ENCODE measurements at regions not wholly inside any gene's neighbourhood (a gene's known extent, or its start where the extent isn't known, plus 50 kb on each side); places are given as distances from the start of the nearest gene placed in this dataset.

DNA sequence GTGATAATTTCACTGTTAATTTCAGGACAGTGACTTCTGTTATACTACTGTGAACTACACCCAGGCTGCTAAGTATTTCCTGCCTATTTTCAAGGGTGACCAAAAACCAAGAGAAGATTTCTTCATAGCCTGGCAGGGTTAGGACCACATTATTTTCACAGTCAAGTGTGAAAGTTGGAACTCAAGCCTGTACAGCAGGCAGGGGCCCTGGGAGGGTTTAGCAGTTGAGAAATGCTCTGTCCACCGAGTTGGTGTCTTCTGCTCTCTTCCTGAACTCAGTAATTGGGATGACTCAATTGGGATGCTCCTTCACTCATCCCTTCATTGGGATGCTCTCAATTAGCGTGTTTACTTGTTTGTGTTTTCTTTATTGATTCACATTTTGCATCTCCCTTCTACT, 347.3 kb upstream of the CDH11 start:
- no peak for DNase-seq

DNA sequence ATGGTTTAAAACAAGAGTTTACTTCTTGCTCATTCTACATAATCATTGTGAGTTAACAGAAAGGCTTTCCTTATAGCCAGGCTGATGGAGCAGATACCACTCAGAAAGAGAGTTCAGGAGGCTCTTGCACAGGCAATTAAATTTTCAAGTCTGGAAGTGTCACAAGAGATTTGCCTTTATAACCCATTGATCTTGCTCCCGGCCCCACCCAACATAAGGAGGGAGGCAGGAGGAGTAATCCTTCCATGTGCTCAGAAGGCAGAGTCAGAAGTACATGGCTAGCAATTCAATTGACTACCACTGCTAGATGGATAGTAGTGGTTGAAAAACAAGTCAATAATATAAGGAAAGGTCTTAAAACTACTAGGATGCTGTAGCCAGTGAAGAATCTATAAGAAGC, 346.3 kb upstream of the CDH11 start:
- DNase-seq: no peak

- no peak for DNase-seq
Measured at GRCh38 chr16:65463652-65464260, 341.9 kb upstream of the CDH11 start.

GRCh38 chr16:65457084-65457483, 335.2 kb upstream of the CDH11 start:
- no peak for DNase-seq

- DNase-seq: no peak
Measured at GRCh38 chr16:65455761-65456160, 333.9 kb upstream of the CDH11 start.

GRCh38 chr16:65453646-65454045, 331.8 kb upstream of the CDH11 start:
- DNase-seq: no peak

DNA sequence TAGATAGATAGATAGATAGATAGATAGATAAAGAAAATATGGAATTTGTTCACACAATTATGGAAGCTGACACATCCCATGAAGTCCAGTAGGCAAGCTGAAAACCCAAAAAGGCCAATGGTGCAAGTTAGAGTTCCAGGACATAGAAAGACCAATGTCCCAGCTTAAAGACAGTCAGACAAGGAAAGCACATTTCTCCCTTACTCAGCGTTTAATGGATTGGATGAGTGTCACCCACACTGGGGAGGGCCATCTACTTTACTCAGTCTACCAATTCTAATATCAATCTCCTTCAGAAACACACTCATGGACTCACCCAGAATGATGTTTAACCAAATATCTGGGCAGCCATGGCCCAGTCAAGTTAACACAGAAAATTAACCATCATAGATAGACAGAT, 327.7 kb upstream of the CDH11 start:
- DNase-seq: no peak

DNA sequence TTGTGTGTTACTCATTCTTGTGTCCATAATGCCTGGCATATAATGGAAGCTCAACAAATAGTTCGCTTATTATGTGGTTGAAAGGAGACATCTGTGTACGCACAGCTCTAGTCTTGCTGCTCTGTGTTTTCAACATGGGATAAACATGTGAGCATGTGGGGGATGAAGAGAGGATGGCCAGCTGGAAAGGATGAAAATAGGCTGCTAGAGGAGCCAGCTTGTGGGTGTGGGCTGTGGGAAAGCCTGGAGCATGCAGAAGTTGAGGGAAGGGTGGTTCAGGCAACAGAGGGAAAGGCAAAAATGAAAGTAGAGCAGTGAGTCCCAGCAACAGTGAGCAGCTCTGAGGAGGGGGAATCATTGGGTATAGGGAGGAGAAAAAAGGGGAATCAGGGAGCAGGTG, 324.6 kb upstream of the CDH11 start:
- DNase-seq: no peak

GRCh38 chr16:65445313-65446260, 323.7 kb upstream of the CDH11 start:
- no peak for DNase-seq

- DNase-seq: no peak
Measured at GRCh38 chr16:65441501-65441900, 319.6 kb upstream of the CDH11 start.

DNA sequence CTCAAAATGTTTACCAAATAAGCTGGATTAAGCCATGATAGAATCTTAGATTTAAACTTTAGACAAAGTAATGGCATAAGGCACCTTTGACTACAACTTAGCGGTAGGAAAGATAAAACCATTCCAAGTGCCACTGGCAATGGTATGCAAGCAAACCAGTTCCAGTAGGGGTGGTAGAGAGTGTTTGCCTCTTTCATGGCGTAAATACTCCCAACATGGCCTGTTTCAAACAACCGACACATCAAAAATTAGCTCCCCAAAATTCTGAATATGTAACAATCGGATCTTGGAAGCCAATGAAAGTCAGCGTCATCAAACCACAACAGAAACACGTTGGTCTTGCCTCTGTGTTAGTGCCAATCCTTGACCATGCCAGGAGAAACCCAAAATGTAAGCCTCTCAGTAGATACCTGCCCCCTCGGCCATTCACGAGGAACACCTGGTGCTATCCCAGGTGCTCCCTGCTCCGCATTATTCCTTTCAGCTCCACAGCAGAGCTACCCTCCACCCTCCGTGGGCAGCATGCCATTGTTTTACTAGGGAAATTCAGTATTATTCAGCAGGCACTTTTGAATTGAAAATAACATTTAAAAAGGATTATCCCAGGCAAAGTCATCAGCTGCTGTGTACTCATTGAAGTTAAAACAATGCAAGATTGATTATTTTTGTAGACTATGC, 307.8 kb upstream of the CDH11 start:
- DNase-seq: no peak

DNA sequence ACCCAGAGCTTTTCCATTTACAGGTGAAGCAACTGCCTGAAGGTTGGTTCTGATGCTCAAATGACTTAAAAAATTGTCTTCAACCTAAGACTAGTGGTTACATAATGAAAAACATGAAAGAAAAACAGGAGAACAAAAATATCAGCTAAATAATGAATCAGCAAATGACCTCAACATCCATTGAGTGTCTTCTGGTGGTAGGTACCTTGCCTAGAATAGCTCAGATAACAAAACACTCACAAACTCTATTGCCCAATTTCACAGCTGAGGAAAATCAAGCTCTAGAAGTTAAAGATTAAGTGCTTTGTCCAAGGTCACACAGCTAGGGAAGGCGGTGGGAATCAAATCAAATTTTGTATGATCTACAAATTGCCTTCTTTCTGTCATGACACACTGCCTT, 304.6 kb upstream of the CDH11 start:
- DNase-seq: no peak

GRCh38 chr16:65422934-65423333, 301.1 kb upstream of the CDH11 start:
- no peak for DNase-seq

GRCh38 chr16:65421596-65421995, 299.7 kb upstream of the CDH11 start:
- DNase-seq: no peak

GRCh38 chr16:65418435-65418834, 296.6 kb upstream of the CDH11 start:
- DNase-seq: no peak

DNA sequence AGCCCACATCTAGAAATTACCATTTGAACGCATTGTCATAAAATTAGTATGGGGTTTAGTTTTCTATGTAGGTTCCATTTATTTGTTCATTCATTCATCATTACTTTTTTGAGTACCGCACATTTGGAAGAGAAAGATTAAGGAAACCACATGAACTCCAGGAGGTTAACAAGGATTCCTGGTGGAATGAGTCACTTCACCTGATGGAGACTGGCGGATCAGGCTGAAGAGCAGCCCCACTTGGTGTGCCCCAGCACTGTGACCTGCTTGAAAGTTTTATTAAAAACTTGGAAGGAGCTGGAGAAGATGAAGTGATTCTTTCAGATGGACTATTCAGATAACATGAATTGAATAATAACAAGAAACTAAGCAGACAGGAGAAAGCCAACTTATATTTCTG, 293.6 kb upstream of the CDH11 start:
- DNase-seq: no peak

DNA sequence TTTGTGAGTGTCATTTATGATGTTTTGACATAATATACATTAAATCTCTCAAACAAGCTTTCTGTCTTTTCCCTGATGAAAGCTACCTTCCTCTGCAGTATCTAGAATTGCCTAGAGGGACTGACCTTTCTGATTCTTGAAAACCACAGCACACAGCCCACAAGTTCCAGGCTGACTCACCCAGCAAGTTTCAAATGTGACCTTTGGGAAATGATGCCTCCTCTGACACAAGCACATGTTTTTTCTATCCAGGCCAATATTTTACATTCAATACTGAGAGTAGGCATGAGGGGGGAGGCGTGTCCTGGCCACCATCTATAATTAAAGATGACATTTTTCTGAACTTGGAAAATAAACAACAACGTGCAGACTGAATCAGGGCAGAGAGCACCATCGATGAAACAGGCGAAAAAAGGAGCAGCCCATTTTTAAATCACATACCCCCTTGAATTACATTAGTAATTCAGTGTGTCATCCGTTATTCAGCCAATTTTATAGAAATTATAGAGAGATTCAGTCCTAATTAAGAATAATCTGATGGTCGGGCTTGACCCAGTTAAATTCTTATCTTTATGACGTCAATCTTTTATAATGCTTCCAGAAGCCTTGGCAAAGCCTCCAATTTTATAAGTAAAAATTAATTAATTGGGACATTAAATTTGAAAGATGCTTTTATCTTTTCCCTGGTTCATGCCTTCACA, 292.6 kb upstream of the CDH11 start:
- no peak for DNase-seq

GRCh38 chr16:65413861-65414260, 292.0 kb upstream of the CDH11 start:
- no peak for DNase-seq

GRCh38 chr16:65410801-65411200, 288.9 kb upstream of the CDH11 start:
- DNase-seq: no peak

- DNase-seq: no peak
Measured at GRCh38 chr16:65409510-65409909, 287.6 kb upstream of the CDH11 start.

- DNase-seq: no peak
Measured at GRCh38 chr16:65406933-65407332, 285.1 kb upstream of the CDH11 start.

GRCh38 chr16:65406116-65406515, 284.3 kb upstream of the CDH11 start:
- DNase-seq: no peak

DNA sequence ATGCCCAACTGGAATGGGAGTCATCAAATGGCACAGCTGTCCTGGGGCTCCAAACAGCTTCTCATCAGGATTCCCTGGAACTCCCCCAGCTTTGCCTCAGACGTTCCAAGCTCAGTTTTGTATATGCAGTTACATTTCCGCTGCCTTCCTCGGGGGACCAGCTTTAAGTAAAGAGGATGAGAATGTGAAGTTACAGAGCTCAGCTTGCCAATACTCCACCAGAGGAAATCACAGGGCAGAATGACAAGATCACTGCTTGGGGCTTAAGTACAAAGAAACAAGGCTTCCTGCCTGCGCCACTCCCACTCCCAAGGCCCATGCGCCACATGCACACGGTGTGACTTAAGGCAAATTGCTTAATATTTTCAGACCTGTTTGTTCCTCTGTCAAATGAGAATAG, 272.4 kb upstream of the CDH11 start:
- no peak for DNase-seq
